DMS53 treated with DMSO at 0.1 percent for 48 hours (cell line): ENCODE measurements at regions not wholly inside any gene's neighbourhood (a gene's known extent, or its start where the extent isn't known, plus 50 kb on each side); places are given as distances from the start of the nearest gene placed in this dataset.

ENCODE experiments used
- DNase-seq: peaks from one replicate; lab custom pipeline; 2025; ENCODE audit not compliant: unreplicated experiment; lab: John Stamatoyannopoulos, UW

- no peak for DNase-seq
Observed at GRCh38 chr1:25039229-25039628, 109.2 kb upstream of the RUNX3 start.

GRCh38 chr1:25038699-25039098 lies 108.6 kb upstream of the RUNX3 start:
- no peak for DNase-seq

GRCh38 chr1:25037174-25038074 lies 107.3 kb upstream of the RUNX3 start:
- DNase-seq, result peak; percentile 7

- no peak for DNase-seq
Observed at GRCh38 chr1:25036117-25036546, 106.1 kb upstream of the RUNX3 start.

- DNase-seq, result no peak
Observed at GRCh38 chr1:25035523-25036116, 105.5 kb upstream of the RUNX3 start.

- no peak for DNase-seq
Observed at GRCh38 chr1:25034736-25035522, 104.9 kb upstream of the RUNX3 start.

- DNase-seq, result no peak
Observed at GRCh38 chr1:25033828-25034705, 104.0 kb upstream of the RUNX3 start.

GRCh38 chr1:25033030-25033827 lies 103.2 kb upstream of the RUNX3 start:
- no peak for DNase-seq

GRCh38 chr1:25031966-25032667 lies 102.0 kb upstream of the RUNX3 start:
- DNase-seq, result peak; percentile 81

- DNase-seq, result no peak
Observed at GRCh38 chr1:25031601-25031965, 101.5 kb upstream of the RUNX3 start.

GRCh38 chr1:25030674-25031589 lies 100.9 kb upstream of the RUNX3 start:
- no peak for DNase-seq

GRCh38 chr1:25030012-25030411 lies 99.9 kb upstream of the RUNX3 start:
- no peak for DNase-seq

GRCh38 chr1:25028907-25029599 lies 99.0 kb upstream of the RUNX3 start:
- DNase-seq, result no peak

- no peak for DNase-seq
Observed at GRCh38 chr1:25028587-25028906, 98.5 kb upstream of the RUNX3 start.

- DNase-seq, result no peak
Observed at GRCh38 chr1:25027822-25028586, 97.9 kb upstream of the RUNX3 start.

- DNase-seq, result no peak
Observed at GRCh38 chr1:25026730-25027450, 96.8 kb upstream of the RUNX3 start.
